Upper lobe of left lung (tissue), 6 donors: ENCODE measurements at regions not wholly inside any gene's neighbourhood (a gene's known extent, or its start where the extent isn't known, plus 50 kb on each side); places are given as distances from the start of the nearest gene placed in this dataset.
A peak's percentile ranks its signal among the peaks of the same experiment; 100 is the strongest.

Experiments
- ATAC-seq, 2 donors: fragments of 200-7000 bp; cut with Tn5 transposase; one replicate each; pipeline ENCODE4 v1.9.1; 2022; ENCODE audit warnings: mild to moderate bottlenecking in 2 of 2, moderate library complexity in 2 of 2; ENCODE audit not compliant: low FRiP score in 2 of 2
- DNase-seq, 2 donors: peaks; one replicate each; pipeline ENCODE4 v3.0.0-alpha.2; 2019 to 2020
- H3K27ac ChIP-seq, 4 donors: fragments of 200-600 bp; sonication (generic); one replicate each; pipeline ENCODE4 v1.5.1; 2016 to 2019
- H3K27me3 ChIP-seq, 4 donors: fragments of 200-600 bp; sonication (generic); one replicate each; pipeline ENCODE4 v1.5.1; 2017 to 2019
- H3K36me3 ChIP-seq, 4 donors: fragments of 200-600 bp; sonication (generic); one replicate each; pipeline ENCODE4 v1.5.1; 2016 to 2019
- H3K4me1 ChIP-seq, 4 donors: fragments of 200-600 bp; sonication (generic); one replicate each; pipeline ENCODE4 v1.5.1; 2018 to 2019
- H3K4me3 ChIP-seq, 4 donors: fragments of 200-600 bp; sonication (generic); one replicate each; pipeline ENCODE4 v1.5.1; 2017 to 2019; ENCODE audit warnings: mild to moderate bottlenecking in 2 of 4, moderate library complexity in 1 of 4
- H3K9me3 ChIP-seq, 4 donors: fragments of 200-600 bp; sonication (generic); one replicate each; pipeline ENCODE4 v1.5.1; 2018 to 2019
- CTCF ChIP-seq, 6 experiments: fragments of 450-650 bp in 4 of 6; fragments of 200-600 bp in 2 of 6; sonication (generic) in 2 of 6; IDR thresholded peaks; one replicate each; pipeline ENCODE4 v1.5.1; 2016 to 2019; ENCODE audit warnings: antibody characterized with exemption in 6 of 6
- EP300 ChIP-seq, 4 donors: sonication (generic); formaldehyde crosslinking; IDR thresholded peaks; one replicate each; pipeline ENCODE4 v1.5.1; 2017; ENCODE audit warnings: antibody characterized with exemption in 4 of 4, control low read depth in 2 of 4
- POLR2A ChIP-seq, 4 donors: fragments of 450-650 bp; IDR thresholded peaks; one replicate each; pipeline ENCODE4 v1.5.1; 2016 to 2017; ENCODE audit warnings: antibody characterized with exemption in 4 of 4, mild to moderate bottlenecking in 2 of 4
- POLR2AphosphoS5 ChIP-seq, 2 donors: sonication (generic); formaldehyde crosslinking; IDR thresholded peaks; one replicate each; pipeline ENCODE4 v1.5.1; 2017; ENCODE audit warnings: antibody characterized with exemption in 2 of 2
- WGBS, 2 donors: methylation state at CpG; one replicate each; pipeline ENCODE4 v1.1.5; 2017 to 2018; 5-methylcytosine and 5-hydroxymethylcytosine counted together
- donor health status: DM: no; HTN: no; CAD: no; lungs with moderate emphysema.
- donor health status: DM: no; HTN: yes; CAD: no; lungs with severe emphysema.

GRCh38 chr10:121282264-121282663 lies 316.0 kb downstream of the FGFR2 start:
- WGBS, 2 donors, result 89 to 97% methylated on average over 3 of the region's 3 CpGs
- H3K27ac ChIP-seq, result no peak overlapping the region

GRCh38 chr10:121282797-121283515 lies 315.3 kb downstream of the FGFR2 start:
- no peak overlapping the region for H3K27ac ChIP-seq

More at GRCh38 chr10:121282264-121282663, 316.0 kb downstream of the FGFR2 start:
- Histone ChIP-seq H3K27me3 (no peaks in the 10 kb centered on the region), H3K9me3 (no peaks in the 10 kb centered on the region), H3K4me1 (peaks cover 0 to 5% (median 0%) of the 10 kb centered on the region in 4 donors), H3K36me3 (no peaks in the 10 kb centered on the region), H3K4me3 (no peak overlapping the region)
- no peak for DNase-seq
- TF ChIP-seq POLR2AphosphoS5 (IDR thresholded peaks at IDR 0.05), result no peak
- TF ChIP-seq POLR2A (IDR thresholded peaks at IDR 0.05), result no peak
- TF ChIP-seq CTCF (IDR thresholded peaks at IDR 0.05), result no peak
- TF ChIP-seq EP300 (IDR thresholded peaks at IDR 0.05), result no peak
- no peak for ATAC-seq

DNA sequence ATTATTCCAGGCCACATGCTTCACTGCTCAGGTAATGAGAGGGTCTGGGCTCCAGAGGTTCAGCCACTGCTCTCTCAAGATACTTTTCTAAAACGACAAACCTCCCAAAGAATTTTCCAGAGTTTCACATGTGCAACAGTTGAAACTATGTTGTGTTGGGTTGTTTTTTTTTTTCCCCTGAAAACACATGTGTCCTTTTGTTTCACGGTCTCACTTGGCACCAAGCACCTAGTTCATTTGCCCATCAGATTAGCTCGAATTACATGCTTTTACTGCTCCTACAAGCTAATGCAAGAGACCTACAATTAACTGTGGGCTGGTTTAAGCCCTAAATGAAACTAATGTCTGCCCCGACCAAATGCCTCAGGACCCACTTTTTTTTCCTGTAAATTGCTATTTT lies 313.3 kb downstream of the FGFR2 start:
- TF ChIP-seq POLR2AphosphoS5 (IDR thresholded peaks at IDR 0.05) (no peak), POLR2A (IDR thresholded peaks at IDR 0.05) (no peak), CTCF (IDR thresholded peaks at IDR 0.05) (no peak), EP300 (IDR thresholded peaks at IDR 0.05) (no peak)
- Histone ChIP-seq H3K27me3 (no peaks in the 10 kb centered on the region), H3K4me3 (no peak overlapping the region), H3K4me1 (peaks cover 0 to 5% (median 0%) of the 10 kb centered on the region in 4 donors), H3K36me3 (no peaks in the 10 kb centered on the region), H3K27ac (no peak overlapping the region), H3K9me3 (no peaks in the 10 kb centered on the region)
- DNase-seq (no peak), ATAC-seq (no peak)
- 38 to 41% methylated on average over 4 of the region's 4 CpGs for WGBS, 2 donors

More at GRCh38 chr10:121282797-121283515, 315.3 kb downstream of the FGFR2 start:
- ATAC-seq (no peak), DNase-seq (peak in 1 of 2 donors; percentile 5)
- WGBS, 2 donors, result 93 to 96% methylated on average over 11 of the region's 11 CpGs
- peaks cover 0 to 5% (median 0%) of the 10 kb centered on the region in 4 donors for H3K4me1 ChIP-seq
- H3K9me3 ChIP-seq, result no peaks in the 10 kb centered on the region
- TF ChIP-seq CTCF (IDR thresholded peaks at IDR 0.05), result no peak
- no peak for TF ChIP-seq EP300 (IDR thresholded peaks at IDR 0.05)
- no peak for TF ChIP-seq POLR2AphosphoS5 (IDR thresholded peaks at IDR 0.05)
- no peak for TF ChIP-seq POLR2A (IDR thresholded peaks at IDR 0.05)
- no peaks in the 10 kb centered on the region for H3K36me3 ChIP-seq
- H3K4me3 ChIP-seq, result no peak overlapping the region
- H3K27me3 ChIP-seq, result no peaks in the 10 kb centered on the region

- DNase-seq (no peak), ATAC-seq (no peak)
- no peak overlapping the region for H3K4me3 ChIP-seq
- 72 to 83% methylated on average over 5 of the region's 5 CpGs for whole genome bisulfite sequencing, 2 donors
- no peaks in the 10 kb centered on the region for H3K36me3 ChIP-seq
- H3K27me3 ChIP-seq, result no peaks in the 10 kb centered on the region
- H3K27ac ChIP-seq, result no peak overlapping the region
- peaks cover 0 to 5% (median 0%) of the 10 kb centered on the region in 4 donors for H3K4me1 ChIP-seq
- H3K9me3 ChIP-seq, result no peaks in the 10 kb centered on the region
- TF ChIP-seq CTCF (IDR thresholded peaks at IDR 0.05), result no peak
- TF ChIP-seq POLR2AphosphoS5 (IDR thresholded peaks at IDR 0.05), result no peak
- TF ChIP-seq EP300 (IDR thresholded peaks at IDR 0.05), result no peak
- no peak for TF ChIP-seq POLR2A (IDR thresholded peaks at IDR 0.05)
Observed at GRCh38 chr10:121285406-121286196, 312.6 kb downstream of the FGFR2 start.
